ENCODE measurements at regions not wholly inside any gene's neighbourhood (a gene's known extent, or its start where the extent isn't known, plus 50 kb on each side); places are given as distances from the start of the nearest gene placed in this dataset.
"Not testable (repeated sequence)": the region's sequence is repeated elsewhere in the genome, so short reads cannot be mapped to it uniquely, and the experiment has no call there.

DNA sequence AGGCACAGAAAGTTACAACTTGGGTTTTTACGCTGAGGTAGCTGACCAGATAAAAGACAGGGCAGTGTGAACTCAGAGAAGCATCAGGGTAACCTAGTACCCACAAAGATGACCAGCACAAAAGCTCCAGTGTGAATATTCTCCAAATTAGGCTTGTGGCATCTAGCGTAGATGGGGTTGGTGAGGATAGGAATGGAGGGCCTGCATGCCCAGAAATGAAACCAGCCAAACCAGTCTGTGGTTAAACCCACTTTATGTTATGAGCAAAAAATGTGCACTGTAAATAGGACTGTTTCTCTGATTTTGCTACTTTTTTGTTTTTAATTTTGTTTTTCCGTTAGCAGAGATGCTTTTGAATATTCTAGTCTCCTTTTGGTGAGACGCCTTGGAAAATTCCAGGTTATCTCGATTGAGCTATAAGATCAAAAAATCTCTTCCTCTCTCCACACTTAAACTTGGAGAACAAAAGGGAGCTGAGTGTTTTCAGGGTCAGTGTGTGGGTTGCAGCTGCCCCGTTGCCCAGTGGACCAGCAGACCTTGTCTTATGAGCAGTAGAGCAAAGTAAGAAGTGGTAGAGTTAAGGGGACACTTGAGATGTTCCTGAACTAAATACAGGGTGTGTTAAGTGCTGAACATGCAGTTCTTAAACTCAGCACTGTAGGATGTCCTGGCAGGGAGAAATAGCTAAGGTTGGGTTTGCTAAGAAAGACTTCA is 132.9 kb downstream of the C3orf38 start:
- WGBS (ENCODE audit: insufficient coverage) = 94% methylated on average over 2 of the region's 6 CpGs
- H3K9me3 ChIP-seq (replicated peaks; ENCODE audit: control insufficient read depth, low read depth, low read length) = no peaks in the 10 kb centered on the region
- no peak overlapping the region for H3K27ac ChIP-seq (ENCODE audit: low read length)
- H3K4me1 ChIP-seq (ENCODE audit: control insufficient read depth, insufficient read depth, low read length) = no peaks in the 10 kb centered on the region
- no peaks in the 10 kb centered on the region for H3K27me3 ChIP-seq (ENCODE audit: control insufficient read depth, insufficient read depth, low read length)
- no peaks in the 10 kb centered on the region for H3K36me3 ChIP-seq (ENCODE audit: control insufficient read depth, insufficient read depth, low read length)
- no peak overlapping the region for H3K4me3 ChIP-seq (ENCODE audit: low read length)
- DNase-seq = no peak

- Histone ChIP-seq H3K27ac (ENCODE audit: low read length) (no peak overlapping the region), H3K9me3 (replicated peaks; ENCODE audit: control insufficient read depth, low read depth, low read length) (no peaks in the 10 kb centered on the region), H3K27me3 (ENCODE audit: control insufficient read depth, insufficient read depth, low read length) (no peaks in the 10 kb centered on the region), H3K4me1 (ENCODE audit: control insufficient read depth, insufficient read depth, low read length) (no peaks in the 10 kb centered on the region), H3K36me3 (ENCODE audit: control insufficient read depth, insufficient read depth, low read length) (no peaks in the 10 kb centered on the region), H3K4me3 (ENCODE audit: low read length) (no peak overlapping the region)
- DNase-seq = no peak
- 80% methylated on average over 1 of the region's 4 CpGs for WGBS (ENCODE audit: insufficient coverage)
These were observed 133.5 kb downstream of the C3orf38 start for GRCh38 chr3:88283242-88283592.

DNA sequence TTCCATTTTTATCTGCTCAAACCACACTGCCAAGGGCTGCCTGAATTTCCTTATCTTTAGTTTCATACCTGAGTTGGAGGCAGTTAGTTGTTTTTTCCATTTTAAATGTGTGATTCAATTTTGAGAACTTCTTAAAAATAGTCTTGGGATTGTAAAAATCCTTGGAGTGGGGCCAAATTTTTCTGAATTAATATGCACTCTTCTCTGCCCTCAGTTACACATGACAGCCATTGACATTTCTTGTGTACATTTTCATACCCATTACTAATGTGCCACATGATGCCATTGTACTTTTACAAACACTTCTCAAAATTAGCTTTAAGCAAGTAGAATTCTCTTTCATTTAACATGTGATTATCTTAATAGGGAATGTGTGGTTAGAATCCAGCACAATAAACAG is 141.7 kb downstream of the C3orf38 start:
- H3K27me3 ChIP-seq (ENCODE audit: control insufficient read depth, insufficient read depth, low read length) = no peaks in the 10 kb centered on the region
- H3K9me3 ChIP-seq (replicated peaks; ENCODE audit: control insufficient read depth, low read depth, low read length) = no peaks in the 10 kb centered on the region
- H3K4me1 ChIP-seq (ENCODE audit: control insufficient read depth, insufficient read depth, low read length) = no peaks in the 10 kb centered on the region
- no peaks in the 10 kb centered on the region for H3K36me3 ChIP-seq (ENCODE audit: control insufficient read depth, insufficient read depth, low read length)
- no peak for DNase-seq
- H3K4me3 ChIP-seq (ENCODE audit: low read length) = no peak overlapping the region
- no peak overlapping the region for H3K27ac ChIP-seq (ENCODE audit: low read length)

- Histone ChIP-seq H3K4me1 (ENCODE audit: control insufficient read depth, insufficient read depth, low read length) (no peaks in the 10 kb centered on the region), H3K27me3 (ENCODE audit: control insufficient read depth, insufficient read depth, low read length) (no peaks in the 10 kb centered on the region), H3K36me3 (ENCODE audit: control insufficient read depth, insufficient read depth, low read length) (no peaks in the 10 kb centered on the region), H3K9me3 (replicated peaks; ENCODE audit: control insufficient read depth, low read depth, low read length) (no peaks in the 10 kb centered on the region), H3K4me3 (ENCODE audit: low read length) (no peak overlapping the region), H3K27ac (ENCODE audit: low read length) (no peak overlapping the region)
- DNase-seq = no peak
- WGBS (ENCODE audit: insufficient coverage) = 80% methylated on average over 1 of the region's 3 CpGs
These were observed 148.4 kb downstream of the C3orf38 start for GRCh38 chr3:88298189-88298588.

DNA sequence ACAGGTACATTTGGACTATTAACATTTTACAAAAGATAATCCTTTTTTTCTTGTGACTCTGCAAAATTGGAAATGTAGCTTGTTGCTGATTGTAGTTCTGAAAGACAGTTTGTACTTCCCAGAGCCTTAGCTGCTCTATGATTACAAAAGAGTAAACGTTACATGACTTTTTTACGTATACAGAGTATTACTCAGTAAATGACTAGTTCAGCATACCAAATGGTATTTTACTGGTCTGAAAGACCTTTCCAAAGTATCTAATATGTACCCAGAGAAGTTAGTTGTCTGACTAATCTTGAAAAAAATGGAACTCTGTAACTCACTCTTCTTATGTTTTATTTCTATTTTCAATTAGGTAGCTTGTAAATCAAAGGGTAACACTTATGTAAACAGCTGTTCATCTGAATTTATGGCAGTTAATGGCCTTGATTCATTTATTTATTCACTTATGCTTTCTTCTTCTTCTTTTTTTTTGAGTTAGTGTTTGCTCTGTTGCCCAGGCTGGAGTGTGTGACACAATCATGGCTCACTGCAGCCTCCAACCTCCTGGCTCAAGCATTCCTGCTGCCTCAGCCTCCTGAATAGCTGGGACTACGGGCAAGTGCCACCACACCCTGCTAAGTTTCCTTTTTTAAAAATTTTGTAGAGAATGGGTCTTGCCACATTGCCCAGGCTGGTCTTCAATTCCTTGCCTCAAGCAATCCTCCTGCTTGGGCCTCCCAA is 151.7 kb downstream of the C3orf38 start:
- DNase-seq = no peak
- Histone ChIP-seq H3K9me3 (replicated peaks; ENCODE audit: control insufficient read depth, low read depth, low read length) (no peaks in the 10 kb centered on the region), H3K4me3 (ENCODE audit: low read length) (no peak overlapping the region), H3K27me3 (ENCODE audit: control insufficient read depth, insufficient read depth, low read length) (no peaks in the 10 kb centered on the region), H3K27ac (ENCODE audit: low read length) (no peak overlapping the region), H3K36me3 (ENCODE audit: control insufficient read depth, insufficient read depth, low read length) (no peaks in the 10 kb centered on the region), H3K4me1 (ENCODE audit: control insufficient read depth, insufficient read depth, low read length) (no peaks in the 10 kb centered on the region)
- 80% methylated on average over 1 of the region's 3 CpGs for WGBS (ENCODE audit: insufficient coverage)

DNA sequence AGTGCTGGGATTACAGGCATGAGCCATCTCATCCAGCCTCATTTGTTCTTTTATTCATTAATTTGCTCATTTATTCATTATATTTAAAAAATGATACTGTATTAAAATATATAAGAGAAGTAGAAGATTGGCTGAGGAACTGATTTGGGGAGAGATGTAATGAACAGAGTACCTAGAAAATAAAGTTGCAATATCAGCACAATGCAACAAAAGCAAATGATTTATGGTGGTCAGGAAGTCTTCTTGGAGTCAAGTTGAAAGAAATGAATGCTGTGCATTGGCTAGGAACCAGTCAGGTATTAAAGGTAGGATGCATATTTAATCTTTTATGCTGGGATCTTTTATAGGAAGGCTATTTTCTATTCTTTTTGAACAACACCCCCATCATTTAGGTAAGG is 152.2 kb downstream of the C3orf38 start:
- DNase-seq = no peak
- H3K27me3 ChIP-seq (ENCODE audit: control insufficient read depth, insufficient read depth, low read length) = no peaks in the 10 kb centered on the region
- no peaks in the 10 kb centered on the region for H3K9me3 ChIP-seq (replicated peaks; ENCODE audit: control insufficient read depth, low read depth, low read length)
- H3K4me3 ChIP-seq (ENCODE audit: low read length) = no peak overlapping the region
- H3K27ac ChIP-seq (ENCODE audit: low read length) = no peak overlapping the region
- H3K36me3 ChIP-seq (ENCODE audit: control insufficient read depth, insufficient read depth, low read length) = no peaks in the 10 kb centered on the region
- H3K4me1 ChIP-seq (ENCODE audit: control insufficient read depth, insufficient read depth, low read length) = no peaks in the 10 kb centered on the region

- H3K27ac ChIP-seq (ENCODE audit: low read length); H3K27me3 ChIP-seq (ENCODE audit: control insufficient read depth, insufficient read depth, low read length); DNase-seq; H3K4me3 ChIP-seq (ENCODE audit: low read length); H3K9me3 ChIP-seq (replicated peaks; ENCODE audit: control insufficient read depth, low read depth, low read length); H3K36me3 ChIP-seq (ENCODE audit: control insufficient read depth, insufficient read depth, low read length); H3K4me1 ChIP-seq (ENCODE audit: control insufficient read depth, insufficient read depth, low read length): not testable (repeated sequence)
- WGBS (ENCODE audit: insufficient coverage) = 96% methylated on average over 24 of the region's 30 CpGs
These were observed 153.7 kb downstream of the C3orf38 start for GRCh38 chr3:88303331-88303904.

GRCh38 chr3:88307666-88308065 is 157.9 kb downstream of the C3orf38 start:
- DNase-seq = no peak
- no peaks in the 10 kb centered on the region for H3K36me3 ChIP-seq (ENCODE audit: control insufficient read depth, insufficient read depth, low read length)
- 41% methylated on average over 5 of the region's 12 CpGs for WGBS (ENCODE audit: insufficient coverage)
- no peaks in the 10 kb centered on the region for H3K27me3 ChIP-seq (ENCODE audit: control insufficient read depth, insufficient read depth, low read length)
- no peak overlapping the region for H3K27ac ChIP-seq (ENCODE audit: low read length)
- H3K4me3 ChIP-seq (ENCODE audit: low read length) = no peak overlapping the region
- H3K9me3 ChIP-seq (replicated peaks; ENCODE audit: control insufficient read depth, low read depth, low read length) = no peaks in the 10 kb centered on the region
- no peaks in the 10 kb centered on the region for H3K4me1 ChIP-seq (ENCODE audit: control insufficient read depth, insufficient read depth, low read length)

- H3K9me3 ChIP-seq (replicated peaks; ENCODE audit: control insufficient read depth, low read depth, low read length) = no peaks in the 10 kb centered on the region
- no peak overlapping the region for H3K27ac ChIP-seq (ENCODE audit: low read length)
- H3K4me1 ChIP-seq (ENCODE audit: control insufficient read depth, insufficient read depth, low read length) = no peaks in the 10 kb centered on the region
- DNase-seq = no peak
- 80% methylated on average over 1 of the region's 3 CpGs for WGBS (ENCODE audit: insufficient coverage)
- H3K36me3 ChIP-seq (ENCODE audit: control insufficient read depth, insufficient read depth, low read length) = no peaks in the 10 kb centered on the region
- H3K4me3 ChIP-seq (ENCODE audit: low read length) = no peak overlapping the region
- H3K27me3 ChIP-seq (ENCODE audit: control insufficient read depth, insufficient read depth, low read length) = no peaks in the 10 kb centered on the region
These were observed 162.1 kb downstream of the C3orf38 start for GRCh38 chr3:88311826-88312225.

DNA sequence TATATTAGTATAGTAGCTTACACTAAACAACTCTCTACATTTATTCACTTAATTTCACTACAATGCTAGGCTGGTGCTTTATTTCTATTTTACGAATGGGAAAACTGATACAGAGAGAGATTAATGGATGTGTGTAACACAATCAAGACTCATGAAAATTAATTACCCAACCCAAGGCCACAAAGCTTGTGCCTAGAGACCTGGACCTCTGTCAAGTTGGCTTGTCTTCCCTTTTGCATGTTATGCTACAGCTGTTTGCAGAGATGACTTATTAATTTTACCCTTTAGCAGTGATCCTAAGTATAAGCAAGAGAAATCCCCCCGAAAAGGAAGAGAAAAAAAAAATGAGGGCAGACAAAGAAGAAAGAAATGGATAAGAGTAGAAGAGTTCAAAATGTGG is 162.5 kb downstream of the C3orf38 start:
- H3K36me3 ChIP-seq (ENCODE audit: control insufficient read depth, insufficient read depth, low read length) = no peaks in the 10 kb centered on the region
- H3K9me3 ChIP-seq (replicated peaks; ENCODE audit: control insufficient read depth, low read depth, low read length) = no peaks in the 10 kb centered on the region
- H3K27ac ChIP-seq (ENCODE audit: low read length) = no peak overlapping the region
- H3K4me3 ChIP-seq (ENCODE audit: low read length) = no peak overlapping the region
- no peaks in the 10 kb centered on the region for H3K4me1 ChIP-seq (ENCODE audit: control insufficient read depth, insufficient read depth, low read length)
- no CpG with 5 or more reads among the region's 2 CpGs for WGBS (ENCODE audit: insufficient coverage)
- H3K27me3 ChIP-seq (ENCODE audit: control insufficient read depth, insufficient read depth, low read length) = no peaks in the 10 kb centered on the region
- peak; percentile 13 for DNase-seq
